Neural cell (in vitro differentiated cells): ENCODE measurements at regions not wholly inside any gene's neighbourhood (a gene's known extent, or its start where the extent isn't known, plus 50 kb on each side); places are given as distances from the start of the nearest gene placed in this dataset.

Experiments used
- H2AFZ ChIP-seq: fragments of 200-600, 300-800 bp; sonication (generic), shearing (Covaris generic); 2 replicates; pipeline ENCODE4 v1.6.0; 2014; ENCODE audit warnings: low read depth, mild to moderate bottlenecking, antibody characterized with exemption, low read length, moderate library complexity
- H3F3A ChIP-seq: fragments of 200-600 bp; shearing (Covaris generic); 2 replicates; pipeline ENCODE4 v1.6.1; 2016; ENCODE audit warnings: mild to moderate bottlenecking, moderate library complexity, mixed read lengths, antibody characterized with exemption, low read length; ENCODE audit not compliant: insufficient read depth, poor library complexity, severe bottlenecking
- H3K27ac ChIP-seq: fragments of 200-600, 300-800 bp; sonication (generic), shearing (Covaris generic); 2 replicates; pipeline ENCODE4 v1.5.1; 2014; ENCODE audit warnings: mild to moderate bottlenecking, low read length, moderate library complexity
- H3K27me3 ChIP-seq: fragments of 300-800, 200-600 bp; sonication (generic), shearing (Covaris generic); 2 replicates; pipeline ENCODE4 v1.6.0; 2014; ENCODE audit warnings: mild to moderate bottlenecking, low read depth, low read length, moderate library complexity; ENCODE audit not compliant: insufficient read depth
- H3K36me3 ChIP-seq: fragments of 300-800, 200-600 bp; sonication (generic), shearing (Covaris generic); 2 replicates; pipeline ENCODE4 v1.5.1; 2014; ENCODE audit warnings: mild to moderate bottlenecking, antibody characterized with exemption, low read length, moderate library complexity; ENCODE audit not compliant: insufficient read depth
- H3K4me2 ChIP-seq: fragments of 300-800, 200-600 bp; sonication (generic), shearing (Covaris generic); 2 replicates; pipeline ENCODE4 v1.6.0; 2014; ENCODE audit warnings: mild to moderate bottlenecking, low read length
- H3K4me3 ChIP-seq: fragments of 300-800, 200-600 bp; sonication (generic), shearing (Covaris generic); 2 replicates; pipeline ENCODE4 v1.5.1; 2014; ENCODE audit warnings: mild to moderate bottlenecking, low read length, moderate library complexity
- H3K79me2 ChIP-seq: fragments of 200-600 bp; shearing (Covaris generic); replicated peaks from 2 replicates; pipeline ENCODE4 v1.6.0; 2014; ENCODE audit warnings: mild to moderate bottlenecking, low read length, moderate library complexity; ENCODE audit not compliant: insufficient read depth
- H3K9ac ChIP-seq: fragments of 300-800, 200-600 bp; sonication (generic), shearing (Covaris generic); 2 replicates; pipeline ENCODE4 v1.6.1; 2016; ENCODE audit warnings: mild to moderate bottlenecking, low read length, mixed read lengths
- H3K9me2 ChIP-seq: fragments of 200-600 bp; shearing (Covaris generic); 2 replicates; pipeline ENCODE4 v1.6.1; 2016; ENCODE audit warnings: mild to moderate bottlenecking, low read length, mixed read lengths; ENCODE audit not compliant: insufficient read depth
- H3K9me3 ChIP-seq: fragments of 200-600, 300-800 bp; sonication (generic), shearing (Covaris generic); 2 replicates; pipeline ENCODE4 v1.6.1; 2016; ENCODE audit warnings: mild to moderate bottlenecking, mixed run types, low read length, moderate library complexity, mixed read lengths
- H4K20me1 ChIP-seq: fragments of 200-600 bp; shearing (Covaris generic); 2 replicates; pipeline ENCODE4 v1.6.1; 2016; ENCODE audit warnings: mild to moderate bottlenecking, mixed run types; ENCODE audit not compliant: insufficient read depth
- EP300 ChIP-seq: fragments of 450-650 bp; conservative IDR thresholded peaks from 2 replicates; pipeline ENCODE4 v1.6.1; 2014; ENCODE audit warnings: antibody characterized with exemption, mild to moderate bottlenecking, moderate library complexity; ENCODE audit not compliant: poor library complexity, severe bottlenecking
- EZH2 ChIP-seq: fragments of 200-600, 300-800 bp; shearing (Covaris generic), sonication (generic); IDR thresholded peaks from 2 replicates; pipeline ENCODE4 v1.6.1; 2014; ENCODE audit warnings: antibody characterized with exemption, low read length, borderline replicate concordance, mild to moderate bottlenecking; ENCODE audit not compliant: insufficient read depth, poor library complexity, severe bottlenecking
- MXI1 ChIP-seq: fragments of 450-650 bp; conservative IDR thresholded peaks from 2 replicates; pipeline ENCODE4 v1.6.1; 2014; ENCODE audit warnings: antibody characterized with exemption, mild to moderate bottlenecking; ENCODE audit not compliant: poor library complexity, severe bottlenecking
- POLR2AphosphoS5 ChIP-seq: IDR thresholded peaks from 2 replicates; pipeline ENCODE4 v1.6.1; 2012
- RAD21 ChIP-seq: fragments of 450-650 bp; conservative IDR thresholded peaks from 2 replicates; pipeline ENCODE4 v1.6.1; 2014; ENCODE audit warnings: antibody characterized with exemption, mild to moderate bottlenecking, moderate library complexity
- SMC3 ChIP-seq: fragments of 450-650 bp; conservative IDR thresholded peaks from 2 replicates; pipeline ENCODE4 v1.6.1; 2014; ENCODE audit warnings: antibody characterized with exemption, mild to moderate bottlenecking, moderate library complexity; ENCODE audit not compliant: poor library complexity
- TAF1 ChIP-seq: IDR thresholded peaks from 2 replicates; pipeline ENCODE4 v1.6.1; 2012; ENCODE audit warnings: low read depth
- TF ChIP-seq, protein P1 (sequence below): fragments of 450-650 bp; IDR thresholded peaks from 2 replicates; pipeline ENCODE4 v1.5.1; 2014; ENCODE audit warnings: antibody characterized with exemption, mild to moderate bottlenecking, moderate library complexity; ENCODE audit not compliant: poor library complexity, severe bottlenecking
- TF ChIP-seq, protein P2 (sequence below): IDR thresholded peaks from 2 replicates; pipeline ENCODE4 v1.6.1; 2012; ENCODE audit warnings: borderline replicate concordance

DNA sequence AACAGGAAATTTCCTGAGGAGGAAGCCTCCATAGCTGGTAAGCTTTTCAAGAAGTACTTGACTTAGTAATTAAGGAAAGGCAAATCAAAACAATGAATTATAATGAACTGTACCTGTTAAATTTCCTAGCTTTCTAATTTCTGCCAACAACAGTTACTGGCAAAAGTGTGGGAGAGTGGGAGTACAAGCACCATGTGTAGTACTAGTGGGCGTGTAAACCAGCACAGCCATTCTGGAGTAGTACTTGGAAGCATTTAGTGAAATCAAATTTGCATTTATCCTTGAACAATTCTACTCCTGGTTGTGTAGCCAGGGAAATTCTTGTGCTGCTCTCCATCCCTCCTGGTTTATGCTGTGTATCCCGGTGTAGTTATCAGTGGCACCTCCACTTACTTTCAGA is 190.8 kb downstream of the PRDM2 start:
- Histone ChIP-seq H3K4me2 (no peak overlapping the region), H4K20me1 (no peaks in the 10 kb centered on the region), H3K9me2 (no peaks in the 10 kb centered on the region), H2AFZ (no peak overlapping the region), H3K9ac (no peak overlapping the region), H3F3A (no peaks in the 10 kb centered on the region), H3K36me3 (no peaks in the 10 kb centered on the region), H3K79me2 (no peaks in the 10 kb centered on the region), H3K27me3 (peaks cover 27% of the 10 kb centered on the region), H3K27ac (no peak overlapping the region), H3K4me3 (no peak overlapping the region), H3K9me3 (no peaks in the 10 kb centered on the region)
- TF ChIP-seq SMC3 (no peak), MXI1 (no peak), POLR2AphosphoS5 (no peak), RAD21 (no peak), TAF1 (no peak)

DNA sequence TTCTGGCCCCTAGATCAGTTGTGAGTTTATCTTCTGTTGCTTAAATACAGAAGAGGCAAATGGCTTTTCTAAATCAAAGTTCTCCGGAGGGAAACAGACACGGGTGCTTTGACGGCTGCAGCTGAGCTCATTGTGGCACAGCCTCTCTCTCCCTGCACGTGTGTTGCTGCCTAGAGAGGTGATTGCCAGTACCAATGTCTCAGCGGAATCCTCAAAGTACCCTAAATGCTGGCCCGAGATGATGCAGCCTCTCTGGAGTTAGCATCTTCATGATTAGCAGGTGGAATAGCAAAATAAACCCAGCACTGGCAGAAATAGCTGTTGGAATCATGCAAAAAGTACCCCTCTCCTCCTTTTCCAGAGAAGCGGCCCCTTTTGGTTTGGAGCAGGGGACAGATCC is 192.2 kb downstream of the PRDM2 start:
- H2AFZ ChIP-seq, result no peak overlapping the region
- peaks cover 27% of the 10 kb centered on the region for H3K27me3 ChIP-seq
- H3K9ac ChIP-seq, result peak overlapping the region; percentile 44
- no peaks in the 10 kb centered on the region for H4K20me1 ChIP-seq
- H3K79me2 ChIP-seq, result no peaks in the 10 kb centered on the region
- peak overlapping the region; percentile 69 for H3K4me3 ChIP-seq
- H3K9me3 ChIP-seq, result no peaks in the 10 kb centered on the region
- peak overlapping the region; percentile 62 for H3K4me2 ChIP-seq
- H3K36me3 ChIP-seq, result no peaks in the 10 kb centered on the region
- H3F3A ChIP-seq, result no peaks in the 10 kb centered on the region
- H3K27ac ChIP-seq, result no peak overlapping the region
- no peaks in the 10 kb centered on the region for H3K9me2 ChIP-seq
- TF ChIP-seq SMC3 (no peak), POLR2AphosphoS5 (no peak), EZH2 (no peak), EP300 (no peak), RAD21 (no peak), TAF1 (no peak), MXI1 (no peak)
- TF ChIP-seq, protein P1, sequence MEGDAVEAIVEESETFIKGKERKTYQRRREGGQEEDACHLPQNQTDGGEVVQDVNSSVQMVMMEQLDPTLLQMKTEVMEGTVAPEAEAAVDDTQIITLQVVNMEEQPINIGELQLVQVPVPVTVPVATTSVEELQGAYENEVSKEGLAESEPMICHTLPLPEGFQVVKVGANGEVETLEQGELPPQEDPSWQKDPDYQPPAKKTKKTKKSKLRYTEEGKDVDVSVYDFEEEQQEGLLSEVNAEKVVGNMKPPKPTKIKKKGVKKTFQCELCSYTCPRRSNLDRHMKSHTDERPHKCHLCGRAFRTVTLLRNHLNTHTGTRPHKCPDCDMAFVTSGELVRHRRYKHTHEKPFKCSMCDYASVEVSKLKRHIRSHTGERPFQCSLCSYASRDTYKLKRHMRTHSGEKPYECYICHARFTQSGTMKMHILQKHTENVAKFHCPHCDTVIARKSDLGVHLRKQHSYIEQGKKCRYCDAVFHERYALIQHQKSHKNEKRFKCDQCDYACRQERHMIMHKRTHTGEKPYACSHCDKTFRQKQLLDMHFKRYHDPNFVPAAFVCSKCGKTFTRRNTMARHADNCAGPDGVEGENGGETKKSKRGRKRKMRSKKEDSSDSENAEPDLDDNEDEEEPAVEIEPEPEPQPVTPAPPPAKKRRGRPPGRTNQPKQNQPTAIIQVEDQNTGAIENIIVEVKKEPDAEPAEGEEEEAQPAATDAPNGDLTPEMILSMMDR, result no peak
- TF ChIP-seq, protein P2, sequence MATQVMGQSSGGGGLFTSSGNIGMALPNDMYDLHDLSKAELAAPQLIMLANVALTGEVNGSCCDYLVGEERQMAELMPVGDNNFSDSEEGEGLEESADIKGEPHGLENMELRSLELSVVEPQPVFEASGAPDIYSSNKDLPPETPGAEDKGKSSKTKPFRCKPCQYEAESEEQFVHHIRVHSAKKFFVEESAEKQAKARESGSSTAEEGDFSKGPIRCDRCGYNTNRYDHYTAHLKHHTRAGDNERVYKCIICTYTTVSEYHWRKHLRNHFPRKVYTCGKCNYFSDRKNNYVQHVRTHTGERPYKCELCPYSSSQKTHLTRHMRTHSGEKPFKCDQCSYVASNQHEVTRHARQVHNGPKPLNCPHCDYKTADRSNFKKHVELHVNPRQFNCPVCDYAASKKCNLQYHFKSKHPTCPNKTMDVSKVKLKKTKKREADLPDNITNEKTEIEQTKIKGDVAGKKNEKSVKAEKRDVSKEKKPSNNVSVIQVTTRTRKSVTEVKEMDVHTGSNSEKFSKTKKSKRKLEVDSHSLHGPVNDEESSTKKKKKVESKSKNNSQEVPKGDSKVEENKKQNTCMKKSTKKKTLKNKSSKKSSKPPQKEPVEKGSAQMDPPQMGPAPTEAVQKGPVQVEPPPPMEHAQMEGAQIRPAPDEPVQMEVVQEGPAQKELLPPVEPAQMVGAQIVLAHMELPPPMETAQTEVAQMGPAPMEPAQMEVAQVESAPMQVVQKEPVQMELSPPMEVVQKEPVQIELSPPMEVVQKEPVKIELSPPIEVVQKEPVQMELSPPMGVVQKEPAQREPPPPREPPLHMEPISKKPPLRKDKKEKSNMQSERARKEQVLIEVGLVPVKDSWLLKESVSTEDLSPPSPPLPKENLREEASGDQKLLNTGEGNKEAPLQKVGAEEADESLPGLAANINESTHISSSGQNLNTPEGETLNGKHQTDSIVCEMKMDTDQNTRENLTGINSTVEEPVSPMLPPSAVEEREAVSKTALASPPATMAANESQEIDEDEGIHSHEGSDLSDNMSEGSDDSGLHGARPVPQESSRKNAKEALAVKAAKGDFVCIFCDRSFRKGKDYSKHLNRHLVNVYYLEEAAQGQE, result no peak
